ENCODE measurements at regions not wholly inside any gene's neighbourhood (a gene's known extent, or its start where the extent isn't known, plus 50 kb on each side); places are given as distances from the start of the nearest gene placed in this dataset.

GRCh38 chr18:73124175-73124574 lies 256.4 kb upstream of the NETO1 start:
- TF ChIP-seq, protein P1, sequence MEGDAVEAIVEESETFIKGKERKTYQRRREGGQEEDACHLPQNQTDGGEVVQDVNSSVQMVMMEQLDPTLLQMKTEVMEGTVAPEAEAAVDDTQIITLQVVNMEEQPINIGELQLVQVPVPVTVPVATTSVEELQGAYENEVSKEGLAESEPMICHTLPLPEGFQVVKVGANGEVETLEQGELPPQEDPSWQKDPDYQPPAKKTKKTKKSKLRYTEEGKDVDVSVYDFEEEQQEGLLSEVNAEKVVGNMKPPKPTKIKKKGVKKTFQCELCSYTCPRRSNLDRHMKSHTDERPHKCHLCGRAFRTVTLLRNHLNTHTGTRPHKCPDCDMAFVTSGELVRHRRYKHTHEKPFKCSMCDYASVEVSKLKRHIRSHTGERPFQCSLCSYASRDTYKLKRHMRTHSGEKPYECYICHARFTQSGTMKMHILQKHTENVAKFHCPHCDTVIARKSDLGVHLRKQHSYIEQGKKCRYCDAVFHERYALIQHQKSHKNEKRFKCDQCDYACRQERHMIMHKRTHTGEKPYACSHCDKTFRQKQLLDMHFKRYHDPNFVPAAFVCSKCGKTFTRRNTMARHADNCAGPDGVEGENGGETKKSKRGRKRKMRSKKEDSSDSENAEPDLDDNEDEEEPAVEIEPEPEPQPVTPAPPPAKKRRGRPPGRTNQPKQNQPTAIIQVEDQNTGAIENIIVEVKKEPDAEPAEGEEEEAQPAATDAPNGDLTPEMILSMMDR (IDR thresholded peaks at IDR 0.05; ENCODE audit: low read depth, low read length) = no peak
- no peak for TF ChIP-seq EZH2phosphoT487 (IDR thresholded peaks at IDR 0.05; ENCODE audit: low read depth)

All from OCI-LY3 (cell line).